ENCODE measurements at regions not wholly inside any gene's neighbourhood (a gene's known extent, or its start where the extent isn't known, plus 50 kb on each side); places are given as distances from the start of the nearest gene placed in this dataset.

GRCh38 chr2:224141304-224141703, 102.2 kb upstream of the SERPINE2 start:
- Histone ChIP-seq H3K27me3 (ENCODE audit: control insufficient read depth, insufficient read depth, low read length) (no peaks in the 10 kb centered on the region), H3K4me3 (ENCODE audit: low read depth, low read length) (no peak overlapping the region), H3K36me3 (ENCODE audit: control insufficient read depth, insufficient read depth, low read length) (no peaks in the 10 kb centered on the region)
- no peak for TF ChIP-seq CTCF (IDR thresholded peaks at IDR 0.05; ENCODE audit: insufficient read depth, low read length, poor library complexity, severe bottlenecking)
- DNase-seq (ENCODE audit: low read depth), result no peak

- no peak for TF ChIP-seq CTCF (IDR thresholded peaks at IDR 0.05; ENCODE audit: insufficient read depth, low read length, poor library complexity, severe bottlenecking)
- no peak overlapping the region for H3K4me3 ChIP-seq (ENCODE audit: low read depth, low read length)
- DNase-seq (ENCODE audit: low read depth), result no peak
- no peaks in the 10 kb centered on the region for H3K36me3 ChIP-seq (ENCODE audit: control insufficient read depth, insufficient read depth, low read length)
- no peaks in the 10 kb centered on the region for H3K27me3 ChIP-seq (ENCODE audit: control insufficient read depth, insufficient read depth, low read length)
Observed at GRCh38 chr2:224137208-224137607, 98.1 kb upstream of the SERPINE2 start.

- H3K27me3 ChIP-seq (ENCODE audit: control insufficient read depth, insufficient read depth, low read length), result no peaks in the 10 kb centered on the region
- H3K36me3 ChIP-seq (ENCODE audit: control insufficient read depth, insufficient read depth, low read length), result no peaks in the 10 kb centered on the region
- no peak for DNase-seq (ENCODE audit: low read depth)
- TF ChIP-seq CTCF (IDR thresholded peaks at IDR 0.05; ENCODE audit: insufficient read depth, low read length, poor library complexity, severe bottlenecking), result no peak
- H3K4me3 ChIP-seq (ENCODE audit: low read depth, low read length), result no peak overlapping the region
Observed at GRCh38 chr2:224136396-224136795, 97.3 kb upstream of the SERPINE2 start.

GRCh38 chr2:224135881-224136280, 96.8 kb upstream of the SERPINE2 start:
- no peaks in the 10 kb centered on the region for H3K27me3 ChIP-seq (ENCODE audit: control insufficient read depth, insufficient read depth, low read length)

GRCh38 chr2:224134003-224134734, 95.1 kb upstream of the SERPINE2 start:
- no peak for TF ChIP-seq CTCF (IDR thresholded peaks at IDR 0.05; ENCODE audit: insufficient read depth, low read length, poor library complexity, severe bottlenecking)
- Histone ChIP-seq H3K4me3 (ENCODE audit: low read depth, low read length) (no peak overlapping the region), H3K36me3 (ENCODE audit: control insufficient read depth, insufficient read depth, low read length) (no peaks in the 10 kb centered on the region), H3K27me3 (ENCODE audit: control insufficient read depth, insufficient read depth, low read length) (no peaks in the 10 kb centered on the region)
- no peak for DNase-seq (ENCODE audit: low read depth)

More at GRCh38 chr2:224135881-224136280, 96.8 kb upstream of the SERPINE2 start:
- DNase-seq (ENCODE audit: low read depth), result no peak
- H3K4me3 ChIP-seq (ENCODE audit: low read depth, low read length), result no peak overlapping the region
- no peaks in the 10 kb centered on the region for H3K36me3 ChIP-seq (ENCODE audit: control insufficient read depth, insufficient read depth, low read length)
- no peak for TF ChIP-seq CTCF (IDR thresholded peaks at IDR 0.05; ENCODE audit: insufficient read depth, low read length, poor library complexity, severe bottlenecking)

GRCh38 chr2:224133387-224133786, 94.3 kb upstream of the SERPINE2 start:
- DNase-seq (ENCODE audit: low read depth), result no peak
- Histone ChIP-seq H3K36me3 (ENCODE audit: control insufficient read depth, insufficient read depth, low read length) (no peaks in the 10 kb centered on the region), H3K27me3 (ENCODE audit: control insufficient read depth, insufficient read depth, low read length) (no peaks in the 10 kb centered on the region), H3K4me3 (ENCODE audit: low read depth, low read length) (no peak overlapping the region)
- no peak for TF ChIP-seq CTCF (IDR thresholded peaks at IDR 0.05; ENCODE audit: insufficient read depth, low read length, poor library complexity, severe bottlenecking)

Data from kidney epithelial cell (primary cell).